NOMO-1 (cell line): ENCODE measurements at regions not wholly inside any gene's neighbourhood (a gene's known extent, or its start where the extent isn't known, plus 50 kb on each side); places are given as distances from the start of the nearest gene placed in this dataset.
A peak's percentile ranks its signal among the peaks of the same experiment; 100 is the strongest.

Source experiments
- DNase-seq, 2 experiments: peaks; one replicate each; lab custom pipeline; 2025; ENCODE audit not compliant: unreplicated experiment in 2 of 2; lab: John Stamatoyannopoulos, UW

GRCh38 chr5:57698086-57698485 is 215.5 kb upstream of the ACTBL2 start:
- no peak for DNase-seq

GRCh38 chr5:57696825-57697570 is 214.4 kb upstream of the ACTBL2 start:
- DNase-seq, result no peak

- no peak for DNase-seq
Measured at GRCh38 chr5:57696389-57696769, 213.8 kb upstream of the ACTBL2 start.

GRCh38 chr5:57695706-57696388 is 213.2 kb upstream of the ACTBL2 start:
- no peak for DNase-seq

- DNase-seq, result no peak
Measured at GRCh38 chr5:57695179-57695578, 212.6 kb upstream of the ACTBL2 start.

- no peak for DNase-seq
Measured at GRCh38 chr5:57693488-57694305, 211.1 kb upstream of the ACTBL2 start.

- peak in 1 of 2 experiments; percentile 38 for DNase-seq
Measured at GRCh38 chr5:57692582-57693487, 210.2 kb upstream of the ACTBL2 start.

- no peak for DNase-seq
Measured at GRCh38 chr5:57690724-57691123, 208.1 kb upstream of the ACTBL2 start.

GRCh38 chr5:57687596-57687995 is 205.0 kb upstream of the ACTBL2 start:
- DNase-seq, result no peak

GRCh38 chr5:57685516-57686255 is 203.1 kb upstream of the ACTBL2 start:
- no peak for DNase-seq

- DNase-seq, result no peak
Measured at GRCh38 chr5:57684299-57684702, 201.7 kb upstream of the ACTBL2 start.

- no peak for DNase-seq
Measured at GRCh38 chr5:57683036-57683630, 200.5 kb upstream of the ACTBL2 start.

- DNase-seq, result no peak
Measured at GRCh38 chr5:57681942-57682341, 199.3 kb upstream of the ACTBL2 start.

- DNase-seq, result no peak
Measured at GRCh38 chr5:57680686-57681085, 198.1 kb upstream of the ACTBL2 start.

GRCh38 chr5:57677235-57677634 is 194.6 kb upstream of the ACTBL2 start:
- DNase-seq, result no peak

- DNase-seq, result no peak
Measured at GRCh38 chr5:57676222-57677098, 193.8 kb upstream of the ACTBL2 start.

GRCh38 chr5:57675236-57675635 is 192.6 kb upstream of the ACTBL2 start:
- no peak for DNase-seq

GRCh38 chr5:57671371-57671770 is 188.8 kb upstream of the ACTBL2 start:
- no peak for DNase-seq
